GM12878 (cell line): ENCODE measurements at regions not wholly inside any gene's neighbourhood (a gene's known extent, or its start where the extent isn't known, plus 50 kb on each side); places are given as distances from the start of the nearest gene placed in this dataset.

Source experiments
- CHD2 ChIP-seq: IDR thresholded peaks from 2 replicates; pipeline ENCODE4 v1.6.1; 2011; ENCODE audit warnings: low read depth, low read length, improper control_type of control experiment, borderline replicate concordance
- CTCF ChIP-seq, 3 experiments: IDR thresholded peaks in 2 of 3; conservative IDR thresholded peaks in 1 of 3; 2 replicates each; pipeline ENCODE4 v1.5.1; 2011; ENCODE audit warnings: low read depth in 3 of 3, low read length in 3 of 3, mild to moderate bottlenecking in 3 of 3, control low read depth in 2 of 3, moderate library complexity in 2 of 3, inconsistent platforms in 1 of 3, mixed read lengths in 1 of 3; ENCODE audit not compliant: control insufficient read depth in 2 of 3, insufficient read depth in 1 of 3; ENCODE audit errors: extremely low read depth in 1 of 3
- POLR2A ChIP-seq: IDR thresholded peaks from 2 replicates; pipeline ENCODE4 v1.6.1; 2011; ENCODE audit warnings: low read depth, mild to moderate bottlenecking, low read length
- RAD21 ChIP-seq: IDR thresholded peaks from 2 replicates; pipeline ENCODE4 v1.6.1; 2011; ENCODE audit warnings: mild to moderate bottlenecking, low read depth, low read length, moderate library complexity; ENCODE audit not compliant: insufficient read depth
- RB1 ChIP-seq: fragments of 450-650 bp; formaldehyde crosslinking; IDR thresholded peaks from 2 replicates; pipeline ENCODE4 v1.6.1; 2017; ENCODE audit warnings: mild to moderate bottlenecking, borderline replicate concordance
- ZBTB4 ChIP-seq: fragments of 450-650 bp; formaldehyde crosslinking; IDR thresholded peaks from 2 replicates; pipeline ENCODE4 v1.4.0; 2022; ENCODE audit warnings: mild to moderate bottlenecking, moderate library complexity

GRCh38 chr14:81971911-81972310 lies 438.3 kb upstream of the SEL1L start:
- TF ChIP-seq CTCF (IDR thresholded peaks at IDR 0.05 in 2 of 3, conservative IDR thresholded peaks at IDR 0.05 in 1 of 3; ENCODE audit: control insufficient read depth in 2 of 3, extremely low read depth in 1 of 3, insufficient read depth in 1 of 3, low read depth in 3 of 3, low read length in 3 of 3) (no peak), RB1 (no peak), POLR2A (no peak), CHD2 (no peak), RAD21 (no peak), ZBTB4 (CRISPR knock-in tag) (no peak)
